GM23248 (cell line): ENCODE measurements at regions not wholly inside any gene's neighbourhood (a gene's known extent, or its start where the extent isn't known, plus 50 kb on each side); places are given as distances from the start of the nearest gene placed in this dataset.

Experiments
- EZH2 ChIP-seq: fragments of 200-600 bp; sonication (generic); IDR thresholded peaks from 2 replicates; pipeline ENCODE4 v1.6.1; 2018; ENCODE audit warnings: antibody characterized with exemption, mild to moderate bottlenecking; ENCODE audit not compliant: insufficient read depth, poor library complexity, severe bottlenecking
- EZH2phosphoT487 ChIP-seq: fragments of 200-600 bp; sonication (generic); IDR thresholded peaks from 2 replicates; pipeline ENCODE4 v1.6.1; 2018; ENCODE audit warnings: antibody characterized with exemption, moderate library complexity, mild to moderate bottlenecking, low read depth; ENCODE audit not compliant: insufficient read depth

DNA sequence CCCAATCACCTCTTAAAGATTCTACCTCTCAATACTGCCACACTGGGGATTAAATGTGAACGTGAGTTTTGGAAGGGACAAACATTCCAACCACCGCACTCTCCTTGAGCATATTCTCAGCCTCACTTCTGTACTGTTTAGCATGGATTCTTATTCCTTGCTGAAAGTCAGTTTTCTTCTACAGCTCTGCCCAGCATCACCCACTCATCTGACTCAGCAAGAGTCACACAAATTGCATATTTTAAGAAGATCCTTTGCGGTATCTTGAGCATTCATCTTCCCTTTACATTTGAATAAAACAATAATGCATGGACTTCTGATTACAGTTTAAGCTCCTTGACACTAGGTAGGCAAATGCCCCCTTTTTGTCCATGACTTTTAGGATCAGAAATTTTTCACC lies 251.6 kb upstream of the MKLN1 start:
- TF ChIP-seq EZH2phosphoT487 (no peak), EZH2 (no peak)
